Gastrocnemius medialis (tissue), 4 donors: ENCODE measurements at regions not wholly inside any gene's neighbourhood (a gene's known extent, or its start where the extent isn't known, plus 50 kb on each side); places are given as distances from the start of the nearest gene placed in this dataset.

Experiments
- ATAC-seq, 2 donors: fragments of 150-250 bp; one replicate each; pipeline ENCODE4 v1.9.1; 2016
- DNase-seq, 2 donors: peaks; one replicate each; pipeline ENCODE4 v3.0.0-alpha.2; 2019
- H3K27ac ChIP-seq, 4 donors: fragments of 200-600 bp; sonication (generic); 1 replicate in 1 of 4; 2 replicates in 3 of 4; pipeline ENCODE4 v1.5.1; 2016 to 2018; ENCODE audit warnings: mild to moderate bottlenecking in 2 of 4, moderate library complexity in 1 of 4
- H3K27me3 ChIP-seq, 3 donors: fragments of 200-600 bp; sonication (generic) in 2 of 3; 1 replicate in 1 of 3; 2 replicates in 2 of 3; pipeline versions ENCODE4 v1.5.1 to v1.6.0; 2016 to 2019; ENCODE audit warnings: mild to moderate bottlenecking in 1 of 3, moderate library complexity in 1 of 3
- H3K36me3 ChIP-seq, 2 donors: fragments of 200-600 bp; sonication (generic) in 1 of 2; one replicate each; pipeline ENCODE4 v1.5.1; 2017 to 2018
- H3K4me1 ChIP-seq, 2 donors: fragments of 200-600 bp; sonication (generic) in 1 of 2; one replicate each; pipeline ENCODE4 v1.5.1; 2016 to 2017; ENCODE audit warnings: mild to moderate bottlenecking in 2 of 2
- H3K4me3 ChIP-seq, 4 donors: fragments of 200-600 bp; sonication (generic) in 3 of 4; 1 replicate in 1 of 4; 2 replicates in 3 of 4; pipeline ENCODE4 v1.5.1; 2016 to 2019; ENCODE audit warnings: mild to moderate bottlenecking in 2 of 4
- H3K9me3 ChIP-seq, 3 donors: fragments of 200-600 bp; sonication (generic) in 2 of 3; 1 replicate in 1 of 3; 2 replicates in 2 of 3; pipeline ENCODE4 v1.5.1; 2016 to 2019
- POLR2A ChIP-seq, 2 donors: fragments of 450-650 bp; IDR thresholded peaks; one replicate each; pipeline ENCODE4 v1.6.1; 2017; ENCODE audit warnings: antibody characterized with exemption in 2 of 2, mild to moderate bottlenecking in 2 of 2, moderate library complexity in 2 of 2
- in situ Hi-C, 4 donors: fragments of 200-750 bp; cut with MboI; loops; one replicate each; pipeline versions ENCODE4 v1.15.0 to v1.8.0; 2017; ENCODE audit warnings: low sequenced_read_pairs in 4 of 4
- intact Hi-C: fragments of 100-400 bp; cut with DNase I; formaldehyde crosslinking; loops from one replicate; pipeline ENCODE4 v1.15.1; 2023; ENCODE audit warnings: low total_unique reads
- TF ChIP-seq, protein P1 (sequence below), 5 experiments: fragments of 450-650 bp in 3 of 5; fragments of 200-600 bp in 2 of 5; sonication (generic) in 2 of 5; IDR thresholded peaks in 4 of 5; conservative IDR thresholded peaks in 1 of 5; 1 replicate in 4 of 5; 2 replicates in 1 of 5; pipeline ENCODE4 v1.5.1; 2016 to 2019; ENCODE audit warnings: antibody characterized with exemption in 5 of 5, mild to moderate bottlenecking in 3 of 5, moderate library complexity in 3 of 5

DNA sequence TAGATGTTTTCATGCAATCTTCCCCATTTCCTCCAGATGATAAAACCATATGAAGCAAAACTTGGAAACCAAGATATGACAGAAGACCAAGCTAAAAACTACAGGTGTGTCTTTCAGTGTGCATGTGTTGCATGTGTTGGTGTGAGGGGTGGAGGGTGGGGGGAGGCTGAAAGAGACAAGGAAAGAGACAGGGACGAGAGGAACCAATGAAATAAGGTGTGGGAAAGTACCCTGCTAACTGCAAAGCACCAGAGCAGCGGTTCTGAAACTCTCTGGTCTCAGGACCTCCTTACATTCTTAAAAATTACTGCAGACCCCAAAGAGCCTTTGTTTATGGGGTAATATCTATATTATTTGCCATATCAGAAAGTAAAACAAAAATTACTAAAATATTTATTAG, 87.4 kb upstream of the HIVEP3 start:
- Histone ChIP-seq H3K36me3 (no peaks in the 10 kb centered on the region), H3K9me3 (no peaks in the 10 kb centered on the region), H3K27ac (no peak overlapping the region), H3K27me3 (no peaks in the 10 kb centered on the region), H3K4me1 (peaks cover 0 to 18% of the 10 kb centered on the region in 2 donors), H3K4me3 (no peak overlapping the region)
- ATAC-seq (no peak), DNase-seq (no peak)
- in situ Hi-C loops (no loop called here), intact Hi-C loops (no loop called here)
- TF ChIP-seq, protein P1, sequence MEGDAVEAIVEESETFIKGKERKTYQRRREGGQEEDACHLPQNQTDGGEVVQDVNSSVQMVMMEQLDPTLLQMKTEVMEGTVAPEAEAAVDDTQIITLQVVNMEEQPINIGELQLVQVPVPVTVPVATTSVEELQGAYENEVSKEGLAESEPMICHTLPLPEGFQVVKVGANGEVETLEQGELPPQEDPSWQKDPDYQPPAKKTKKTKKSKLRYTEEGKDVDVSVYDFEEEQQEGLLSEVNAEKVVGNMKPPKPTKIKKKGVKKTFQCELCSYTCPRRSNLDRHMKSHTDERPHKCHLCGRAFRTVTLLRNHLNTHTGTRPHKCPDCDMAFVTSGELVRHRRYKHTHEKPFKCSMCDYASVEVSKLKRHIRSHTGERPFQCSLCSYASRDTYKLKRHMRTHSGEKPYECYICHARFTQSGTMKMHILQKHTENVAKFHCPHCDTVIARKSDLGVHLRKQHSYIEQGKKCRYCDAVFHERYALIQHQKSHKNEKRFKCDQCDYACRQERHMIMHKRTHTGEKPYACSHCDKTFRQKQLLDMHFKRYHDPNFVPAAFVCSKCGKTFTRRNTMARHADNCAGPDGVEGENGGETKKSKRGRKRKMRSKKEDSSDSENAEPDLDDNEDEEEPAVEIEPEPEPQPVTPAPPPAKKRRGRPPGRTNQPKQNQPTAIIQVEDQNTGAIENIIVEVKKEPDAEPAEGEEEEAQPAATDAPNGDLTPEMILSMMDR (IDR thresholded peaks at IDR 0.05 in 4 of 5, conservative IDR thresholded peaks at IDR 0.05 in 1 of 5) = no peak
- no peak for TF ChIP-seq POLR2A (IDR thresholded peaks at IDR 0.05)

- no peak overlapping the region for H3K27ac ChIP-seq
- no peak for DNase-seq
- H3K4me3 ChIP-seq = no peak overlapping the region
- in situ Hi-C loops = no loop called here
- H3K27me3 ChIP-seq = no peaks in the 10 kb centered on the region
- no peak for TF ChIP-seq POLR2A (IDR thresholded peaks at IDR 0.05)
- TF ChIP-seq, protein P1 (IDR thresholded peaks at IDR 0.05 in 4 of 5, conservative IDR thresholded peaks at IDR 0.05 in 1 of 5) = no peak
- ATAC-seq = no peak
- no peaks in the 10 kb centered on the region for H3K36me3 ChIP-seq
- no peaks in the 10 kb centered on the region for H3K9me3 ChIP-seq
- peaks cover 0 to 18% of the 10 kb centered on the region in 2 donors for H3K4me1 ChIP-seq
- intact Hi-C loops = no loop called here
Measured at GRCh38 chr1:42005530-42005929, 86.8 kb upstream of the HIVEP3 start.

GRCh38 chr1:42004860-42005259, 86.1 kb upstream of the HIVEP3 start:
- Histone ChIP-seq H3K4me3 (no peak overlapping the region), H3K9me3 (no peaks in the 10 kb centered on the region), H3K27ac (no peak overlapping the region), H3K36me3 (no peaks in the 10 kb centered on the region), H3K4me1 (peaks cover 0 to 18% of the 10 kb centered on the region in 2 donors), H3K27me3 (no peaks in the 10 kb centered on the region)
- ATAC-seq (no peak), DNase-seq (no peak)
- intact Hi-C loops = no loop called here
- in situ Hi-C loops = no loop called here
- no peak for TF ChIP-seq POLR2A (IDR thresholded peaks at IDR 0.05)
- TF ChIP-seq, protein P1 (IDR thresholded peaks at IDR 0.05 in 4 of 5, conservative IDR thresholded peaks at IDR 0.05 in 1 of 5) = no peak

DNA sequence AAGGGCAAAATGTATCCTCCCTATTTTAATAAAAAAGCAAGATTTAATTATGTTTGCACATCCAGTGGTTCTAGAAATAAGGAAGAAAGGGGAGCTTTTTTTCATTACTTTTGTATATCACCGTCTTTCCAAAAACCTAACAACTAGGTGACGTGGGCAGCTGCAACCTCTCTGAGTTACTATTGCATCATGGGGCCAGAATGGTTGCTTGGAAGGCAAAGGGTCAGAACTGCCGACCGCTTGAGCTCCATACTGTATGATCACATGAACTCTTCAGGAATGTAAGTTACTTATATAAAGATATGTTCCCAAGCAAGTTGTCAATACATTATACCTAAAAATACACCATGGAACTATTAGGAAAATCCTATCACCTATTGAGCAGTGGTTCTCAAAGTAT, 85.6 kb upstream of the HIVEP3 start:
- peaks cover 0 to 18% of the 10 kb centered on the region in 2 donors for H3K4me1 ChIP-seq
- no peak overlapping the region for H3K4me3 ChIP-seq
- intact Hi-C loops (no loop called here), in situ Hi-C loops (no loop called here)
- no peaks in the 10 kb centered on the region for H3K36me3 ChIP-seq
- no peak overlapping the region for H3K27ac ChIP-seq
- H3K9me3 ChIP-seq = no peaks in the 10 kb centered on the region
- ATAC-seq = no peak
- H3K27me3 ChIP-seq = no peaks in the 10 kb centered on the region
- DNase-seq = no peak
- TF ChIP-seq, protein P1 (IDR thresholded peaks at IDR 0.05 in 4 of 5, conservative IDR thresholded peaks at IDR 0.05 in 1 of 5) = no peak
- no peak for TF ChIP-seq POLR2A (IDR thresholded peaks at IDR 0.05)

DNA sequence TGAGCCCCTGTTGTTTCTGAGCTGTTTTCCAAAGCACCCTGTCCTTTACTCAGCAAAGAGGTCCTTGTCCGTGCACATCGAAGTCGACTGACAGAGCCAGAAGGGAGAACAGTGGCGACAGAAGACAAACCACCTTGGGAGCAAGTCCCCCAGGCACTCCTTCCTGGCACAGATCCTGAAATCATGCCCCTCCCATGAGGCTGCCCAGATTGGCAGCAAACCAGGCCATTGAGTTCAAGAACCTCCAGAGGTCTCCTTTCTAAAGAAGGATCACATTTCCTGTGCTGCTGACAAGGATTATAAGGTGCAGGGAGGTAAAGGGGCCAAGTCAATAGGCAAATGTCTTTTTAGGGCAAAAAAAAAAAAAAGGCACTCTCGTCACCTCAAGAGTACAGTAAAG, 84.7 kb upstream of the HIVEP3 start:
- ATAC-seq (no peak), DNase-seq (peak in 1 of 2 donors; percentile 19)
- intact Hi-C loops = no loop called here
- Histone ChIP-seq H3K4me3 (no peak overlapping the region), H3K36me3 (no peaks in the 10 kb centered on the region), H3K27me3 (no peaks in the 10 kb centered on the region), H3K27ac (no peak overlapping the region), H3K9me3 (no peaks in the 10 kb centered on the region), H3K4me1 (peaks cover 0 to 12% of the 10 kb centered on the region in 2 donors)
- no peak for TF ChIP-seq POLR2A (IDR thresholded peaks at IDR 0.05)
- TF ChIP-seq, protein P1 (IDR thresholded peaks at IDR 0.05 in 4 of 5, conservative IDR thresholded peaks at IDR 0.05 in 1 of 5) = no peak
- in situ Hi-C loops = no loop called here
